ENCODE measurements at regions not wholly inside any gene's neighbourhood (a gene's known extent, or its start where the extent isn't known, plus 50 kb on each side); places are given as distances from the start of the nearest gene placed in this dataset.
"Not testable (repeated sequence)": the region's sequence is repeated elsewhere in the genome, so short reads cannot be mapped to it uniquely, and the experiment has no call there.

- not testable (repeated sequence) for DNase-seq (ENCODE audit: low spot score)
Measured at GRCh38 chr11:29050962-29051361, 942.8 kb downstream of the METTL15 start.

GRCh38 chr11:29040489-29040888 lies 932.3 kb downstream of the METTL15 start:
- DNase-seq (ENCODE audit: low spot score) = no peak

GRCh38 chr11:29032384-29033149 lies 924.4 kb downstream of the METTL15 start:
- no peak for DNase-seq (ENCODE audit: low spot score)

GRCh38 chr11:29029452-29029851 lies 921.3 kb downstream of the METTL15 start:
- DNase-seq (ENCODE audit: low spot score) = no peak

GRCh38 chr11:29027436-29027835 lies 919.2 kb downstream of the METTL15 start:
- no peak for DNase-seq (ENCODE audit: low spot score)

- no peak for DNase-seq (ENCODE audit: low spot score)
Measured at GRCh38 chr11:29026286-29026685, 918.1 kb downstream of the METTL15 start.

- DNase-seq (ENCODE audit: low spot score) = peak; percentile 24
Measured at GRCh38 chr11:29025001-29025400, 916.8 kb downstream of the METTL15 start.

- no peak for DNase-seq (ENCODE audit: low spot score)
Measured at GRCh38 chr11:29024386-29024785, 916.2 kb downstream of the METTL15 start.

GRCh38 chr11:29023761-29024160 lies 915.6 kb downstream of the METTL15 start:
- DNase-seq (ENCODE audit: low spot score) = no peak

GRCh38 chr11:29022676-29023075 lies 914.5 kb downstream of the METTL15 start:
- peak; percentile 45 for DNase-seq (ENCODE audit: low spot score)

- peak; percentile 38 for DNase-seq (ENCODE audit: low spot score)
Measured at GRCh38 chr11:29019960-29020683, 911.9 kb downstream of the METTL15 start.

GRCh38 chr11:29018631-29019030 lies 910.4 kb downstream of the METTL15 start:
- peak; percentile 81 for DNase-seq (ENCODE audit: low spot score)

GRCh38 chr11:29017941-29018340 lies 909.8 kb downstream of the METTL15 start:
- DNase-seq (ENCODE audit: low spot score) = no peak

GRCh38 chr11:29012507-29012906 lies 904.3 kb downstream of the METTL15 start:
- DNase-seq (ENCODE audit: low spot score) = no peak

- DNase-seq (ENCODE audit: low spot score) = no peak
Measured at GRCh38 chr11:29009426-29009825, 901.2 kb downstream of the METTL15 start.

GRCh38 chr11:29008481-29008880 lies 900.3 kb downstream of the METTL15 start:
- DNase-seq (ENCODE audit: low spot score) = no peak

GRCh38 chr11:29006668-29007067 lies 898.5 kb downstream of the METTL15 start:
- no peak for DNase-seq (ENCODE audit: low spot score)

GRCh38 chr11:29005401-29005980 lies 897.3 kb downstream of the METTL15 start:
- no peak for DNase-seq (ENCODE audit: low spot score)

- no peak for DNase-seq (ENCODE audit: low spot score)
Measured at GRCh38 chr11:29002816-29003215, 894.6 kb downstream of the METTL15 start.

- no peak for DNase-seq (ENCODE audit: low spot score)
Measured at GRCh38 chr11:28999620-29000019, 891.4 kb downstream of the METTL15 start.

GRCh38 chr11:28992996-28993395 lies 884.8 kb downstream of the METTL15 start:
- DNase-seq (ENCODE audit: low spot score) = no peak

GRCh38 chr11:28984231-28984630 lies 876.0 kb downstream of the METTL15 start:
- peak; percentile 68 for DNase-seq (ENCODE audit: low spot score)

GRCh38 chr11:28983780-28984179 lies 875.6 kb downstream of the METTL15 start:
- DNase-seq (ENCODE audit: low spot score) = peak; percentile 48

All from kidney tubule cell (primary cell).